IPS-20b (cell line): ENCODE measurements at regions not wholly inside any gene's neighbourhood (a gene's known extent, or its start where the extent isn't known, plus 50 kb on each side); places are given as distances from the start of the nearest gene placed in this dataset.
"Not testable (repeated sequence)": the region's sequence is repeated elsewhere in the genome, so short reads cannot be mapped to it uniquely, and the experiment has no call there.

Experiments used
- H3K27ac ChIP-seq: one replicate; pipeline ENCODE4 v1.5.1; 2013; ENCODE audit warnings: low read length
- H3K27me3 ChIP-seq: 2 replicates; pipeline ENCODE4 v1.6.1; 2013; ENCODE audit warnings: mild to moderate bottlenecking, low read length, inconsistent platforms; ENCODE audit not compliant: insufficient read depth
- H3K36me3 ChIP-seq: 2 replicates; pipeline ENCODE4 v1.6.1; 2013; ENCODE audit warnings: low read depth, mild to moderate bottlenecking, inconsistent platforms, low read length, moderate library complexity; ENCODE audit not compliant: insufficient read depth
- H3K4me1 ChIP-seq: 2 replicates; pipeline ENCODE4 v1.6.1; 2013; ENCODE audit warnings: mild to moderate bottlenecking, control low read depth, inconsistent platforms, low read length, moderate library complexity; ENCODE audit not compliant: insufficient read depth
- H3K4me3 ChIP-seq: 2 replicates; pipeline ENCODE4 v1.5.1; 2013; ENCODE audit warnings: mild to moderate bottlenecking, low read length, inconsistent platforms
- H3K9ac ChIP-seq: 2 replicates; pipeline ENCODE4 v1.6.1; 2013; ENCODE audit warnings: low read depth, mild to moderate bottlenecking, inconsistent platforms, low read length, moderate library complexity
- H3K9me3 ChIP-seq: 2 replicates; pipeline ENCODE4 v1.6.1; 2013; ENCODE audit warnings: mild to moderate bottlenecking, low read depth, low read length, inconsistent platforms; ENCODE audit not compliant: insufficient read depth

GRCh38 chr19:32084756-32085363, 260.6 kb upstream of the ZNF507 start:
- H3K36me3 ChIP-seq, H3K9me3 ChIP-seq, H3K4me1 ChIP-seq, H3K9ac ChIP-seq, H3K27ac ChIP-seq, H3K27me3 ChIP-seq, H3K4me3 ChIP-seq: not testable (repeated sequence)

GRCh38 chr19:32091241-32091640, 254.2 kb upstream of the ZNF507 start:
- Histone ChIP-seq H3K36me3 (no peaks in the 10 kb centered on the region), H3K27ac (no peak overlapping the region), H3K4me3 (no peak overlapping the region), H3K9ac (no peak overlapping the region), H3K9me3 (no peaks in the 10 kb centered on the region), H3K27me3 (no peaks in the 10 kb centered on the region), H3K4me1 (no peaks in the 10 kb centered on the region)

GRCh38 chr19:32097011-32097410, 248.4 kb upstream of the ZNF507 start:
- Histone ChIP-seq H3K27me3 (no peaks in the 10 kb centered on the region), H3K4me1 (peaks cover 5% of the 10 kb centered on the region), H3K36me3 (no peaks in the 10 kb centered on the region), H3K27ac (no peak overlapping the region), H3K9ac (no peak overlapping the region), H3K9me3 (peaks cover 17% of the 10 kb centered on the region), H3K4me3 (no peak overlapping the region)

GRCh38 chr19:32097620-32098019, 247.8 kb upstream of the ZNF507 start:
- Histone ChIP-seq H3K27me3 (no peaks in the 10 kb centered on the region), H3K4me3 (no peak overlapping the region), H3K9ac (no peak overlapping the region), H3K4me1 (peaks cover 5% of the 10 kb centered on the region), H3K27ac (no peak overlapping the region), H3K36me3 (no peaks in the 10 kb centered on the region), H3K9me3 (peaks cover 17% of the 10 kb centered on the region)

GRCh38 chr19:32098968-32099367, 246.4 kb upstream of the ZNF507 start:
- Histone ChIP-seq H3K36me3 (no peaks in the 10 kb centered on the region), H3K4me1 (peaks cover 5% of the 10 kb centered on the region), H3K4me3 (peak overlapping the region; percentile 31; the same call in 1 of the 2 replicates), H3K9ac (no peak overlapping the region), H3K27me3 (no peaks in the 10 kb centered on the region), H3K9me3 (peaks cover 17% of the 10 kb centered on the region), H3K27ac (no peak overlapping the region)

- peaks cover 5% of the 10 kb centered on the region for H3K4me1 ChIP-seq
- H3K9ac ChIP-seq = no peak overlapping the region
- H3K27me3 ChIP-seq = no peaks in the 10 kb centered on the region
- H3K9me3 ChIP-seq = peaks cover 17% of the 10 kb centered on the region
- H3K4me3 ChIP-seq = no peak overlapping the region
- H3K27ac ChIP-seq = no peak overlapping the region
- H3K36me3 ChIP-seq = no peaks in the 10 kb centered on the region
Measured at GRCh38 chr19:32101206-32101605, 244.2 kb upstream of the ZNF507 start.

GRCh38 chr19:32103541-32103940, 241.9 kb upstream of the ZNF507 start:
- Histone ChIP-seq H3K9me3 (peaks cover 17% of the 10 kb centered on the region), H3K27ac (no peak overlapping the region), H3K27me3 (no peaks in the 10 kb centered on the region), H3K9ac (no peak overlapping the region), H3K4me3 (no peak overlapping the region), H3K36me3 (no peaks in the 10 kb centered on the region), H3K4me1 (peaks cover 2% of the 10 kb centered on the region; the same call in 1 of the 2 replicates)

- Histone ChIP-seq H3K27ac (no peak overlapping the region), H3K9me3 (peaks cover 16% of the 10 kb centered on the region), H3K27me3 (no peaks in the 10 kb centered on the region), H3K4me1 (no peaks in the 10 kb centered on the region; the same call in 1 of the 2 replicates), H3K4me3 (no peak overlapping the region), H3K9ac (no peak overlapping the region), H3K36me3 (no peaks in the 10 kb centered on the region)
Measured at GRCh38 chr19:32104153-32104849, 241.1 kb upstream of the ZNF507 start.

GRCh38 chr19:32104850-32105235, 240.6 kb upstream of the ZNF507 start:
- Histone ChIP-seq H3K27ac (no peak overlapping the region), H3K9ac (no peak overlapping the region), H3K27me3 (no peaks in the 10 kb centered on the region), H3K36me3 (no peaks in the 10 kb centered on the region), H3K4me3 (no peak overlapping the region), H3K9me3 (peaks cover 10% of the 10 kb centered on the region), H3K4me1 (no peaks in the 10 kb centered on the region)

GRCh38 chr19:32105527-32106310, 239.7 kb upstream of the ZNF507 start:
- Histone ChIP-seq H3K27ac (no peak overlapping the region), H3K4me1 (no peaks in the 10 kb centered on the region), H3K27me3 (no peaks in the 10 kb centered on the region), H3K36me3 (no peaks in the 10 kb centered on the region), H3K9ac (no peak overlapping the region), H3K4me3 (no peak overlapping the region), H3K9me3 (peaks cover 2% of the 10 kb centered on the region; the same call in 1 of the 2 replicates)

- H3K4me1 ChIP-seq = no peaks in the 10 kb centered on the region
- H3K4me3 ChIP-seq = no peak overlapping the region
- no peaks in the 10 kb centered on the region for H3K36me3 ChIP-seq
- no peak overlapping the region for H3K9ac ChIP-seq
- H3K9me3 ChIP-seq = peaks cover 3% of the 10 kb centered on the region
- H3K27ac ChIP-seq = no peak overlapping the region
- no peaks in the 10 kb centered on the region for H3K27me3 ChIP-seq
Measured at GRCh38 chr19:32122258-32122657, 223.2 kb upstream of the ZNF507 start.
